ENCODE measurements at regions not wholly inside any gene's neighbourhood (a gene's known extent, or its start where the extent isn't known, plus 50 kb on each side); places are given as distances from the start of the nearest gene placed in this dataset.

DNA sequence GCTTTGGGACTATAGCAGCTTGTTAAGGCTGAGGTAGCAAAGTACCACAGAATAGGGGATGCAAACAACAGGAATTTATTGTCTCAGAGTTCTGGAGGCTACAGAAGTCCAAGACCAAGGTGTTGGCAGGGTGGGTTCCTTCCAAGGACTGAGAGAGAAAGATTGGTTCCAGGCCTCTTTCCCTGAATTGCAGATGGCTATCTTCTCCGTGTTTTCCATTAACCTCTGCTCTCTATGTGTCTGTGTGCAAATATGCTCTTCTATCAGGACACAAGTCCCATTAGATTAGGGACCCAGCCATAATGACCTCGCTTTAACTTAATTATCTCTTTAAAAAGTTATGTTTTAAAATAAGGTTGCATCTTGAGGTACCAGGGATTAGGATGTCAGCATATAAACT is 1732.9 kb upstream of the SLC10A2 start:
- no peaks in the 10 kb centered on the region for H3K36me3 ChIP-seq (ENCODE audit: insufficient read depth, insufficient read length, low read length)
- no peak for TF ChIP-seq YY1 (IDR thresholded peaks at IDR 0.05; ENCODE audit: insufficient read depth, insufficient read length)
- TF ChIP-seq SUZ12 (IDR thresholded peaks at IDR 0.05; ENCODE audit: extremely low read depth, insufficient read depth, insufficient read length), result no peak
- TF ChIP-seq ZNF274 (IDR thresholded peaks at IDR 0.05; ENCODE audit: low read depth, low read length), result no peak

DNA sequence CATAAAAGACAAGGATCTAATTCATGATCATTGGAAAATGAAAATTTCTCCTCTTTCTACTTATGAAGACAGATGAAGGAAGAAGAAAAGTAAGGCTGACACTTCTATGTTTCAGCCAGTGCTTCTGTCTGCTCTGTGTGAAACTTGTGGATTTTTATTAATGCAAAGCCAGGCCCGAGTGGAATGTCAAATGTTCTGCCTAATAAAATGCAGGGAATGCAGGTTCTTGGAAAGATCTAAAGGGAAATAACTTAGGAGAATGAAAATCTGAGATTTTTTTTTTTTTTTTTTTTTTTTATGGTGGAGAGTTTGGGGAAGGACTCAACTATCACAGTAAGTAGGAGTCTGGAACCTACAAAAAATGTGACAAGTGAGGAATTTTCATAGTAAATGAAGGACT is 1732.3 kb upstream of the SLC10A2 start:
- Histone ChIP-seq H3K4me3 (ENCODE audit: insufficient read length, low read depth) (no peak overlapping the region), H3K27me3 (ENCODE audit: insufficient read depth, insufficient read length) (no peaks in the 10 kb centered on the region), H3K9ac (ENCODE audit: insufficient read length, low read depth) (no peak overlapping the region), H3K9me3 (ENCODE audit: insufficient read depth, low read length) (no peaks in the 10 kb centered on the region), H3K4me1 (ENCODE audit: insufficient read depth, insufficient read length) (no peaks in the 10 kb centered on the region), H3K36me3 (ENCODE audit: insufficient read depth, insufficient read length, low read length) (no peaks in the 10 kb centered on the region)
- no peak for DNase-seq (ENCODE audit: low read depth, low spot score)
- TF ChIP-seq SUZ12 (IDR thresholded peaks at IDR 0.05; ENCODE audit: extremely low read depth, insufficient read depth, insufficient read length) (no peak), ZNF274 (IDR thresholded peaks at IDR 0.05; ENCODE audit: low read depth, low read length) (no peak), YY1 (IDR thresholded peaks at IDR 0.05; ENCODE audit: insufficient read depth, insufficient read length) (no peak)

More for the DNA sequence above, 1732.9 kb upstream of the SLC10A2 start:
- H3K9ac ChIP-seq (ENCODE audit: insufficient read length, low read depth), result no peak overlapping the region
- H3K27me3 ChIP-seq (ENCODE audit: insufficient read depth, insufficient read length), result no peaks in the 10 kb centered on the region
- no peak for DNase-seq (ENCODE audit: low read depth, low spot score)
- no peak overlapping the region for H3K4me3 ChIP-seq (ENCODE audit: insufficient read length, low read depth)
- H3K9me3 ChIP-seq (ENCODE audit: insufficient read depth, low read length), result no peaks in the 10 kb centered on the region
- no peaks in the 10 kb centered on the region for H3K4me1 ChIP-seq (ENCODE audit: insufficient read depth, insufficient read length)

DNA sequence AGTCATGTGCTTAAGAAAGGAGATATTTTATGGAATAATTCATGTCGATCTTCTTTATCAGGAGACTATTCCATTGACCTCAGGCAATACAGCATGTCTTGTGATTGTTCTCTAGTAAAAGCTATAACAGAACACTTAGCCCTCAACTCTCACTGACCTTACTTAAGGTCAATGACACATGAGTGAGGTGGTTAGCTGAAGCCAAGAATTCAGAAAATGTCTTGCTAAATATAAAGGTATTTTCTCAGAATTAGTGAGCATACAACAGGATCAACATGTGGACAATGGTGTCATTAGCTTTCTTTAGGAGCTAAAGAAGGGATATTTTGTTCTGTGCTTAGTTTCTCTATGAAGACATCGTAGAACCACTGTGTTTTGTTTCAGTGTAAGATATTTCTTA is 1730.4 kb upstream of the SLC10A2 start:
- Histone ChIP-seq H3K4me1 (ENCODE audit: insufficient read depth, insufficient read length) (no peaks in the 10 kb centered on the region), H3K9ac (ENCODE audit: insufficient read length, low read depth) (no peak overlapping the region), H3K27me3 (ENCODE audit: insufficient read depth, insufficient read length) (no peaks in the 10 kb centered on the region), H3K36me3 (ENCODE audit: insufficient read depth, insufficient read length, low read length) (no peaks in the 10 kb centered on the region), H3K9me3 (ENCODE audit: insufficient read depth, low read length) (no peaks in the 10 kb centered on the region), H3K4me3 (ENCODE audit: insufficient read length, low read depth) (no peak overlapping the region)
- DNase-seq (ENCODE audit: low read depth, low spot score), result no peak
- TF ChIP-seq ZNF274 (IDR thresholded peaks at IDR 0.05; ENCODE audit: low read depth, low read length) (no peak), YY1 (IDR thresholded peaks at IDR 0.05; ENCODE audit: insufficient read depth, insufficient read length) (no peak), SUZ12 (IDR thresholded peaks at IDR 0.05; ENCODE audit: extremely low read depth, insufficient read depth, insufficient read length) (no peak)

DNA sequence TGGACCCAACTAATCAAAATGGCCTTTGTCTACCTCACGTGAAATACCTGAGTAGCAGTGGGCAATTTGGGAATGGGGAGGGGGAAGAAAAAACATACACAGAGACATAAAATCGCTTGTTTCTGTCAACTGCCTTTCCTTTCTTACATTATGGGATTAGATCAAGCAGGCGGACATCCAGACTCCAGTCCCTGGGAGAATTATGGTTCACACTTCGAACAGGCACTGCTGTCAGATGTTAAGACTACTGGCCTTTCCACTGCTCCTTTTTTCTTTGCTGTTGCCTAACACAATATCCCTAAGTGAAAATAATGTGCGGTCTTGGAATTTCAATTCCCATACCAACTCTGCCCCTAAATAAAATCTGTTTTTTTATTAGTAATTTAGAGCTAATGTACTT is 1719.7 kb upstream of the SLC10A2 start:
- TF ChIP-seq ZNF274 (IDR thresholded peaks at IDR 0.05; ENCODE audit: low read depth, low read length) (no peak), YY1 (IDR thresholded peaks at IDR 0.05; ENCODE audit: insufficient read depth, insufficient read length) (no peak), SUZ12 (IDR thresholded peaks at IDR 0.05; ENCODE audit: extremely low read depth, insufficient read depth, insufficient read length) (no peak)
- no peaks in the 10 kb centered on the region for H3K4me1 ChIP-seq (ENCODE audit: insufficient read depth, insufficient read length)
- H3K27me3 ChIP-seq (ENCODE audit: insufficient read depth, insufficient read length), result no peaks in the 10 kb centered on the region
- DNase-seq (ENCODE audit: low read depth, low spot score), result no peak
- no peak overlapping the region for H3K9ac ChIP-seq (ENCODE audit: insufficient read length, low read depth)
- H3K36me3 ChIP-seq (ENCODE audit: insufficient read depth, insufficient read length, low read length), result no peaks in the 10 kb centered on the region
- H3K4me3 ChIP-seq (ENCODE audit: insufficient read length, low read depth), result no peak overlapping the region
- H3K9me3 ChIP-seq (ENCODE audit: insufficient read depth, low read length), result no peaks in the 10 kb centered on the region

DNA sequence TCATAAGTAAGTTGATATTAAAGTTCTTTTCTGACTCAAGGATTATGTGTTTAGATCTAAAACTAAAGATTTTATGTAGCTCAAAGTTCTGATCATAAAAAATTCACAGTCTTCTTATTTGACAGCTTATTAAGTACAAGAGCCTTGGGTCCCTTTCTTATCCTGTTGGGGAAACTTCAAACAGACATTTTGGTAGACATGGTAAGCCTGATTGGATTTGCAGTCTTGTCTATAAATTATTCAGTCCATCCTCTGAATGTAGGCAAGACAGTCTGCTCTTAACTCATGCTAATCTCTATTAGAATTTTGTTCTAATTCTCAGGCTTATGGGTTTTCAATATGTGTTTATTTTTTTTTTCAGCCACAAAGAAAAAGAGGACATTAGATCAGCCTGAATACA is 1718.7 kb upstream of the SLC10A2 start:
- DNase-seq (ENCODE audit: low read depth, low spot score), result no peak
- Histone ChIP-seq H3K27me3 (ENCODE audit: insufficient read depth, insufficient read length) (no peaks in the 10 kb centered on the region), H3K4me1 (ENCODE audit: insufficient read depth, insufficient read length) (no peaks in the 10 kb centered on the region), H3K9ac (ENCODE audit: insufficient read length, low read depth) (no peak overlapping the region), H3K9me3 (ENCODE audit: insufficient read depth, low read length) (no peaks in the 10 kb centered on the region), H3K4me3 (ENCODE audit: insufficient read length, low read depth) (no peak overlapping the region), H3K36me3 (ENCODE audit: insufficient read depth, insufficient read length, low read length) (no peaks in the 10 kb centered on the region)
- no peak for TF ChIP-seq ZNF274 (IDR thresholded peaks at IDR 0.05; ENCODE audit: low read depth, low read length)
- no peak for TF ChIP-seq YY1 (IDR thresholded peaks at IDR 0.05; ENCODE audit: insufficient read depth, insufficient read length)
- TF ChIP-seq SUZ12 (IDR thresholded peaks at IDR 0.05; ENCODE audit: extremely low read depth, insufficient read depth, insufficient read length), result no peak

DNA sequence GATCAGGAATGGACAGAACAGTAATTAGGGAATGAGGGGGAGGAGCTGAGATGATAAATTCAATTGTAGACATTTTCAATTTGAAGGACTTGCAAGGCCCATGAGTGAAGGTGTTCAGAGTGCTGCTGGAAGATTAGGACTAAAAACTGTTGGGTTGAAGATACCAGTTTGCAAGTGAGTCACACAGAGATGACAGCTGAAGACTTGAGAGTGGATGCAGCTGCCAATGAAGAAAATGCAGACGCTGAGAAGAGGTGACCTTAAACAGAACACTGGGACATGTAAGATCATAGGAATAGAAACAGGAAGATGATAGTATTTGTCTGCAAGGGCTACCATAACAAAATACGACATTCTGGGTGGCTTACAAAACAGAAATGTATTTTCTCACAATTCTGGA is 1716.5 kb upstream of the SLC10A2 start:
- no peaks in the 10 kb centered on the region for H3K27me3 ChIP-seq (ENCODE audit: insufficient read depth, insufficient read length)
- no peak overlapping the region for H3K9ac ChIP-seq (ENCODE audit: insufficient read length, low read depth)
- DNase-seq (ENCODE audit: low read depth, low spot score), result no peak
- TF ChIP-seq YY1 (IDR thresholded peaks at IDR 0.05; ENCODE audit: insufficient read depth, insufficient read length) (no peak), SUZ12 (IDR thresholded peaks at IDR 0.05; ENCODE audit: extremely low read depth, insufficient read depth, insufficient read length) (no peak), ZNF274 (IDR thresholded peaks at IDR 0.05; ENCODE audit: low read depth, low read length) (no peak)
- no peaks in the 10 kb centered on the region for H3K36me3 ChIP-seq (ENCODE audit: insufficient read depth, insufficient read length, low read length)
- no peak overlapping the region for H3K4me3 ChIP-seq (ENCODE audit: insufficient read length, low read depth)
- no peaks in the 10 kb centered on the region for H3K4me1 ChIP-seq (ENCODE audit: insufficient read depth, insufficient read length)
- H3K9me3 ChIP-seq (ENCODE audit: insufficient read depth, low read length), result no peaks in the 10 kb centered on the region

DNA sequence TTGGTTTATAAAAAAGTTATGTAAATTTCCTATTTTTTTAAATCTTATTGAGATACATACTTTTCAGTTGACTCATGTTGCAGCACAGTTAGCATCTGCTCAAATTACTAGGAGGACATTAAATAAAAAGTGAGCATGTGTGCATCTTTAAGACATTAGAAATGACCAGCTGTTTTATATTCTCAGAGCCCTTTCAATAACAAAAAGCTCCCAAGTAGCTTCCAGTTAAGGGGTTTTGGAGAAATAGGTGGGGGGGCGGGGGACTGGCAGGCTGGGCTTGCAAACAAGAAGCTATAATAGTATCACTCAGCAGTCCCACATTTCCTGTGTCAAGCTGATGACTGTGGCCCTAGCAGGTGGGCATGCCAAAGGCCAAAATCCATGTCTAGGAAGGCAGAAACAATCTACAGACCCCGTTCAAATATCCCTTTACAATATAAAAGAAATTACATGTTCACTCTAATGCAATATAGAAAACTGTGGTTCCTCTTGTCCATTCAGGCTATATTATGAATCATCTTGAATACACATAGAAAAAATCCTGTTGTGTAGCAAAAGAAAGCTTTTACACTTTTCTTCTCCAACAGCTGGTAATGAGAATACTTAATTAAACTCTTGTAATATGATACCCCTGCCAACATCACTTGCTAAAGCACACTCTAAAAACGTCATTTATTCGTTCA is 1713.2 kb upstream of the SLC10A2 start:
- DNase-seq (ENCODE audit: low read depth, low spot score), result no peak
- no peaks in the 10 kb centered on the region for H3K9me3 ChIP-seq (ENCODE audit: insufficient read depth, low read length)

More for the DNA sequence above, 1713.2 kb upstream of the SLC10A2 start:
- Histone ChIP-seq H3K4me1 (ENCODE audit: insufficient read depth, insufficient read length) (no peaks in the 10 kb centered on the region), H3K27me3 (ENCODE audit: insufficient read depth, insufficient read length) (no peaks in the 10 kb centered on the region), H3K36me3 (ENCODE audit: insufficient read depth, insufficient read length, low read length) (no peaks in the 10 kb centered on the region), H3K4me3 (ENCODE audit: insufficient read length, low read depth) (no peak overlapping the region), H3K9ac (ENCODE audit: insufficient read length, low read depth) (no peak overlapping the region)
- TF ChIP-seq ZNF274 (IDR thresholded peaks at IDR 0.05; ENCODE audit: low read depth, low read length), result no peak
- no peak for TF ChIP-seq SUZ12 (IDR thresholded peaks at IDR 0.05; ENCODE audit: extremely low read depth, insufficient read depth, insufficient read length)
